DND-41 (cell line): ENCODE measurements at regions not wholly inside any gene's neighbourhood (a gene's known extent, or its start where the extent isn't known, plus 50 kb on each side); places are given as distances from the start of the nearest gene placed in this dataset.

ENCODE experiments used
- ATAC-seq: fragments of 200-7000 bp; cut with Tn5 transposase; 3 replicates; pipeline ENCODE4 v1.9.1; 2021; ENCODE audit warnings: low read depth; ENCODE audit not compliant: insufficient read depth
- DNase-seq: peaks from one replicate; pipeline ENCODE4 v3.0.0-alpha.2; 2020
- H2AFZ ChIP-seq: 2 replicates; pipeline ENCODE4 v1.6.0; 2012; ENCODE audit warnings: low read depth, low read length
- H3K27ac ChIP-seq: 2 replicates; pipeline ENCODE4 v1.5.1; 2012; ENCODE audit warnings: low read length, inconsistent platforms
- H3K27me3 ChIP-seq: fragments of 200-600 bp; sonication (generic); 2 replicates; pipeline ENCODE4 v1.6.0; 2012; ENCODE audit warnings: low read length, mild to moderate bottlenecking, inconsistent platforms; ENCODE audit not compliant: insufficient read depth, poor library complexity
- H3K36me3 ChIP-seq: 2 replicates; pipeline ENCODE4 v1.5.1; 2012; ENCODE audit warnings: low read length, inconsistent platforms; ENCODE audit not compliant: insufficient read depth
- H3K4me1 ChIP-seq: 2 replicates; pipeline ENCODE4 v1.5.1; 2012; ENCODE audit warnings: mild to moderate bottlenecking, low read length; ENCODE audit not compliant: insufficient read depth
- H3K4me2 ChIP-seq: 2 replicates; pipeline ENCODE4 v1.6.0; 2012; ENCODE audit warnings: mild to moderate bottlenecking, moderate library complexity, low read length, inconsistent platforms; ENCODE audit not compliant: insufficient read depth
- H3K4me3 ChIP-seq, 2 experiments: fragments of 200-600 bp in 1 of 2; shearing (Covaris generic) in 1 of 2; 2 replicates each; pipeline ENCODE4 v1.5.1; 2012 to 2016; ENCODE audit warnings: inconsistent platforms in 2 of 2, low read length in 2 of 2, mild to moderate bottlenecking in 2 of 2, low read depth in 1 of 2, moderate library complexity in 1 of 2
- H3K79me2 ChIP-seq: 2 replicates; pipeline ENCODE4 v1.6.0; 2012; ENCODE audit warnings: low read length, inconsistent platforms; ENCODE audit not compliant: insufficient read depth
- H3K9ac ChIP-seq: 2 replicates; pipeline ENCODE4 v1.6.0; 2012; ENCODE audit warnings: low read depth, mild to moderate bottlenecking, inconsistent platforms, low read length, moderate library complexity
- H3K9me3 ChIP-seq: 2 replicates; pipeline ENCODE4 v1.5.1; 2012; ENCODE audit warnings: low read length, moderate library complexity, mild to moderate bottlenecking, inconsistent platforms; ENCODE audit not compliant: insufficient read depth, severe bottlenecking
- H4K20me1 ChIP-seq: 2 replicates; pipeline ENCODE4 v1.6.0; 2012; ENCODE audit warnings: low read length; ENCODE audit not compliant: insufficient read depth
- CTCF ChIP-seq: IDR thresholded peaks from 2 replicates; pipeline ENCODE4 v1.5.1; 2012; ENCODE audit warnings: borderline replicate concordance, low read length, moderate library complexity, mild to moderate bottlenecking; ENCODE audit not compliant: poor library complexity, severe bottlenecking; ENCODE audit errors: extremely low read depth
- EZH2 ChIP-seq: IDR thresholded peaks from 3 replicates; pipeline ENCODE4 v1.6.1; 2012; ENCODE audit warnings: borderline replicate concordance, low read depth, mild to moderate bottlenecking, moderate library complexity, low read length, inconsistent platforms; ENCODE audit not compliant: severe bottlenecking

- H3K4me2 ChIP-seq: no peak overlapping the region
Observed at GRCh38 chr12:42707312-42708226, 118.0 kb upstream of the PRICKLE1 start.

GRCh38 chr12:42706321-42706720 lies 116.8 kb upstream of the PRICKLE1 start:
- ATAC-seq: no peak
- H2AFZ ChIP-seq: no peak overlapping the region
- no peak overlapping the region for H3K4me2 ChIP-seq
- H3K4me3 ChIP-seq: no peak overlapping the region
- H3K4me1 ChIP-seq: no peaks in the 10 kb centered on the region
- TF ChIP-seq EZH2: no peak
- no peak for TF ChIP-seq CTCF
- H3K27me3 ChIP-seq: no peaks in the 10 kb centered on the region
- no peaks in the 10 kb centered on the region for H3K36me3 ChIP-seq
- H3K79me2 ChIP-seq: no peaks in the 10 kb centered on the region
- no peak overlapping the region for H3K9ac ChIP-seq
- no peak for DNase-seq
- no peaks in the 10 kb centered on the region for H4K20me1 ChIP-seq
- no peaks in the 10 kb centered on the region for H3K9me3 ChIP-seq
- no peak overlapping the region for H3K27ac ChIP-seq

More at GRCh38 chr12:42707312-42708226, 118.0 kb upstream of the PRICKLE1 start:
- H3K4me3 ChIP-seq: no peak overlapping the region
- no peak for TF ChIP-seq CTCF
- no peak for TF ChIP-seq EZH2
- no peak overlapping the region for H3K9ac ChIP-seq
- H3K36me3 ChIP-seq: no peaks in the 10 kb centered on the region
- H3K27ac ChIP-seq: no peak overlapping the region
- H3K79me2 ChIP-seq: no peaks in the 10 kb centered on the region
- H4K20me1 ChIP-seq: no peaks in the 10 kb centered on the region
- DNase-seq (no peak), ATAC-seq (no peak)
- H3K27me3 ChIP-seq: no peaks in the 10 kb centered on the region
- no peak overlapping the region for H2AFZ ChIP-seq
- H3K4me1 ChIP-seq: no peaks in the 10 kb centered on the region
- no peaks in the 10 kb centered on the region for H3K9me3 ChIP-seq

GRCh38 chr12:42705863-42706262 lies 116.3 kb upstream of the PRICKLE1 start:
- no peak overlapping the region for H3K27ac ChIP-seq
- H3K27me3 ChIP-seq: no peaks in the 10 kb centered on the region
- no peaks in the 10 kb centered on the region for H3K4me1 ChIP-seq
- H3K4me2 ChIP-seq: no peak overlapping the region
- H4K20me1 ChIP-seq: no peaks in the 10 kb centered on the region
- TF ChIP-seq EZH2: no peak
- no peak overlapping the region for H3K4me3 ChIP-seq
- H3K9ac ChIP-seq: no peak overlapping the region
- H3K79me2 ChIP-seq: no peaks in the 10 kb centered on the region
- H3K9me3 ChIP-seq: no peaks in the 10 kb centered on the region
- no peaks in the 10 kb centered on the region for H3K36me3 ChIP-seq
- DNase-seq: no peak
- ATAC-seq: no peak
- no peak overlapping the region for H2AFZ ChIP-seq

- H3K27ac ChIP-seq: no peak overlapping the region
- no peaks in the 10 kb centered on the region for H3K27me3 ChIP-seq
- DNase-seq: no peak
- no peaks in the 10 kb centered on the region for H4K20me1 ChIP-seq
- no peaks in the 10 kb centered on the region for H3K79me2 ChIP-seq
- ATAC-seq: no peak
- no peak overlapping the region for H3K4me2 ChIP-seq
- no peaks in the 10 kb centered on the region for H3K36me3 ChIP-seq
- H3K9me3 ChIP-seq: no peaks in the 10 kb centered on the region
- no peaks in the 10 kb centered on the region for H3K4me1 ChIP-seq
- H3K4me3 ChIP-seq: no peak overlapping the region
- no peak overlapping the region for H2AFZ ChIP-seq
- H3K9ac ChIP-seq: no peak overlapping the region
- TF ChIP-seq CTCF: no peak
- no peak for TF ChIP-seq EZH2
Observed at GRCh38 chr12:42704810-42705401, 115.4 kb upstream of the PRICKLE1 start.
